NCI-H1092 treated with DMSO at 0.1 percent for 48 hours (cell line): ENCODE measurements at regions not wholly inside any gene's neighbourhood (a gene's known extent, or its start where the extent isn't known, plus 50 kb on each side); places are given as distances from the start of the nearest gene placed in this dataset.

Experiments
- DNase-seq: peaks from one replicate; lab custom pipeline; 2025; lab: John Stamatoyannopoulos, UW

- no peak for DNase-seq
Measured at GRCh38 chr2:122868646-122869275, 1113.3 kb downstream of the TSN start.

- no peak for DNase-seq
Measured at GRCh38 chr2:122873951-122874350, 1118.5 kb downstream of the TSN start.

GRCh38 chr2:122875091-122875865 is 1119.8 kb downstream of the TSN start:
- DNase-seq, result no peak

GRCh38 chr2:122883849-122884248 is 1128.4 kb downstream of the TSN start:
- DNase-seq, result no peak

GRCh38 chr2:122884889-122885288 is 1129.4 kb downstream of the TSN start:
- no peak for DNase-seq

- no peak for DNase-seq
Measured at GRCh38 chr2:122885436-122885835, 1130.0 kb downstream of the TSN start.

- DNase-seq, result no peak
Measured at GRCh38 chr2:122886479-122887145, 1131.2 kb downstream of the TSN start.

GRCh38 chr2:122899614-122900013 is 1125.5 kb upstream of the CNTNAP5 start:
- DNase-seq, result no peak

- no peak for DNase-seq
Measured at GRCh38 chr2:122905431-122905830, 1119.7 kb upstream of the CNTNAP5 start.

- DNase-seq, result no peak
Measured at GRCh38 chr2:122908159-122908558, 1116.9 kb upstream of the CNTNAP5 start.

GRCh38 chr2:122927197-122927596 is 1097.9 kb upstream of the CNTNAP5 start:
- peak; percentile 37 for DNase-seq

GRCh38 chr2:122927710-122928557 is 1097.2 kb upstream of the CNTNAP5 start:
- no peak for DNase-seq

GRCh38 chr2:122929347-122929746 is 1095.7 kb upstream of the CNTNAP5 start:
- no peak for DNase-seq

GRCh38 chr2:122935506-122935905 is 1089.6 kb upstream of the CNTNAP5 start:
- DNase-seq, result no peak

GRCh38 chr2:122939796-122940195 is 1085.3 kb upstream of the CNTNAP5 start:
- DNase-seq, result peak; percentile 4

GRCh38 chr2:122949523-122949922 is 1075.6 kb upstream of the CNTNAP5 start:
- DNase-seq, result no peak

GRCh38 chr2:122955776-122956175 is 1069.3 kb upstream of the CNTNAP5 start:
- no peak for DNase-seq

GRCh38 chr2:122960759-122961641 is 1064.1 kb upstream of the CNTNAP5 start:
- DNase-seq, result peak; percentile 46

- no peak for DNase-seq
Measured at GRCh38 chr2:122966461-122966860, 1058.6 kb upstream of the CNTNAP5 start.

GRCh38 chr2:122977580-122977979 is 1047.5 kb upstream of the CNTNAP5 start:
- DNase-seq, result no peak

- DNase-seq, result no peak
Measured at GRCh38 chr2:122980671-122981070, 1044.4 kb upstream of the CNTNAP5 start.
